ENCODE measurements at regions not wholly inside any gene's neighbourhood (a gene's known extent, or its start where the extent isn't known, plus 50 kb on each side); places are given as distances from the start of the nearest gene placed in this dataset.

- no peak for TF ChIP-seq CTCF (IDR thresholded peaks at IDR 0.05)
- TF ChIP-seq POLR2A (IDR thresholded peaks at IDR 0.05), result no peak
These were observed 128.3 kb upstream of the RAD23B start for GRCh38 chr9:107154766-107155165.
